CD4-positive, alpha-beta T cell treated with Interleukin-10 for 1 hour (primary cell): ENCODE measurements at regions not wholly inside any gene's neighbourhood (a gene's known extent, or its start where the extent isn't known, plus 50 kb on each side); places are given as distances from the start of the nearest gene placed in this dataset.

Experiments used
- DNase-seq: peaks from one replicate; pipeline ENCODE4 v3.0.0-alpha.2; 2020

DNA sequence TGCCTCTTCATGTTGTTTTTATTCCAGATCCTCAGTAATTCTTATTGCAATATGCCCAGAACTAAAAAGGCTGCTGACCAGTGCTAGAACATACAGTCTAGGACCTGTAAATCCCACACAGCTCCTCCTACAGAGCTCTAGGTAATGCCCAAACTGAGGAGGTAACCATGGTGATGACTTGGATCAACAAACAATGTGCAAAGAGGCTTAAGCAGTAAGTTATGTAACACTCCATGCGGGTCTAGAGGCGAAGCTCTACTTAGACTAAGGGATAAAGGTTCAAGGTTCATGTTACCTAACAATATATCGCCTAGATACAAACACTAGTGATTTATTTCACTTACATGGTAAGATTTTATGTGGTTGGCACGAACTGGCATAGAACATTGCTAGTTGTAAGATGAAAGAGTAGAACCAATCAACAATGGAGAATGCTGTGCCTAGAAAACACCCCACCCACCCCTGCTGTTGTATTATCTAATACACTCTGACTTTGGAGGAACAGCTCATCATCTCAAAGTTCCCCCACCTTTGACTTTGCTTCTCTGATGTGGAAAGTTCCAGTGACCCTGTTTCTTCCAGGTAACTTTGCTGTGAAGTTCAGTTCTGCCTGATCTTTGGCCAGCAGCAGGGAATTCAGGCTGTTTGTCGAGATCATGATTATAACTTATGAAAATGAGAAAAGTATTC is 242.4 kb downstream of the ALDH8A1 start:
- DNase-seq: no peak

DNA sequence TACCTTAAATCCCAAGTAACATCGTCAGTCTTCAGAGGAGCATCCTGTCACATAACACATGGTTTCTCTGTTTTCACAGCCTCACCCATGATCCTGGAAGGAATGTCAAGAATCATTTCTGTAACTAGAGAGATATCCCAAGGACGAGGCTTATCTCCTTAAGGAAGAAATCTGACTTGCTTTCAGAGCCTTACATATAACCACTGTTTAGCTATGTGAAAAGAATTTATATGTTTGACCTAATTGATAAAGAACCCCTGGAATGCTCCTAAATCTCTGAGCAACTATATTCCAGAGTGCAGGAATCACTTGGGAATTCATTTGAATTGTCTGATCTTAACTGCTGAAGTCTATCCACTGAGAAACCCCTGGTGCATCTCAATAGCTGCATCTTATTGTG is 243.1 kb downstream of the ALDH8A1 start:
- no peak for DNase-seq

DNA sequence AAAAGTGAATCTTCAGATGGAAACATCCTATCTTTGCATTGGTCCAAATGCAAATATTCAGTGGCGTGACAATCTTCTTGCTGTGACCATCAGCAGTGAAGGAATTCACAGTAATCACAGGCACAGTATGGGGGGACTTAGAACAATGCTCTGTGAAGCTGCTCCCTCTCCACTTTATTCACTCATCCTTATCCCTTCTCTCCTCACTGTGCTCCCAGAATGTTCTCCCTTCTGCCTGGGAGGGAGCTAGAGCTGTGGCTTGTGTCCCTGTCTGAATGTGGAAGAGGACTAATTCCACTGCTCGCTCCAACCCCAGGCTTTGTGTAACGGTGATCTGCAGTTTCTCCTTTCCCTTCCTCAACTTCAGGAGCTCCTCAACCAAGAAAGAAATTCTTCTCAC is 243.7 kb downstream of the ALDH8A1 start:
- no peak for DNase-seq

DNA sequence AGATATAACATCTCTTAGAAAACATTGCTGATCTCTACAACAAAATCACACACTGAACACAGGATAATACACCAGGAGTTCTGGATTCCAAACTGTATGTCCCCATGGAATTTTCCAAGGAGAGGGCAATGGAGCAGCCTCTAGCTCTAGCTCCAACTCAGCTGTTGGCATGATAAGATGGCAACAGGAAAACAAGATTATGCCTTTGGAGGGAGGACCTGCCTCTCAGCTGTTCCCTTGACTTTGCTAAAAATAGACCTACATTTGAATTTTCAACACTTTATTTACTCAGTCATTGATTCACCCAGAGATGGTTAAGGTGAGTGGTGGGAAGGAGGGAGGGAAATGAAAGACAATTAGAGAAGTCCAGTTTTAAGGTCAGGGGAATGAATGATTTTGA is 246.7 kb downstream of the ALDH8A1 start:
- no peak for DNase-seq

DNA sequence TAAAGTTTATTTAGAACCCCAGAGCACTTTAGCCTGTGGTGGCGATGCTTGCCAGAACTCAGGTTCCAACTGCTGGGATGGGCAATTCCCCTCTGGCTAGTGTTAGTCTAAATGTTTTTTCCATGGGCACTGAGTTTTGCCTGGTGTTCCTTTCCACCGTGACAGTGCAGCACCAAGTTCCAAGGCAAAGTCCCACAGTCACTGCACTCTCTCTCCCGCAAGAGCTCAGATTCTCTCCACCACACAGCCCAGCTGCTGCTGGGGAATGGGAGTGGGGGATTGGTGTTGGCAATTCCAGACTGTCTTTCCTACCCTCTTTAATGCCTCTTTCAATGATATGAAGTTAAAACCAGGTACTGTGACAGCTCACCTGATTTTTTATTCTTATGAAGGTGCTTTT is 247.6 kb downstream of the ALDH8A1 start:
- DNase-seq: no peak

DNA sequence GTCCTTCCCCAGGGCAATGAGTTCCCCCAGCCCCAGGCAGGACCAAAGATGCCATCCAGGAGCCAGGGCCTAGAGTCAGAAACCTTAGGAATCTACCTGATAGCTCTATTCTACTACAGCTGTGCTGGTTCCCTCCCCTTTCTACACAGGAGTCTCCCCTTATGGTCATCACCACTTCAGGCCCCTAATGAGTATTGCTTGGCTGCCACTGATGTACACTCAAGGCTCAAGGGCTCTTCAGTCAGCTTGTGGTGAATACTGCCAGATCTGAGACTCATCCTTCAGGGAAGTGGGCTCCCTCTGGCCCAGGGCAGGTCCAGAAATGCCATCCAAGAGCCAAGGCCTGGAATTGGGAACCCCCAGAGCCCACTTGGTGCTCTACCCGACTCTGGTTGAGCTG is 248.6 kb downstream of the ALDH8A1 start:
- DNase-seq: no peak

DNA sequence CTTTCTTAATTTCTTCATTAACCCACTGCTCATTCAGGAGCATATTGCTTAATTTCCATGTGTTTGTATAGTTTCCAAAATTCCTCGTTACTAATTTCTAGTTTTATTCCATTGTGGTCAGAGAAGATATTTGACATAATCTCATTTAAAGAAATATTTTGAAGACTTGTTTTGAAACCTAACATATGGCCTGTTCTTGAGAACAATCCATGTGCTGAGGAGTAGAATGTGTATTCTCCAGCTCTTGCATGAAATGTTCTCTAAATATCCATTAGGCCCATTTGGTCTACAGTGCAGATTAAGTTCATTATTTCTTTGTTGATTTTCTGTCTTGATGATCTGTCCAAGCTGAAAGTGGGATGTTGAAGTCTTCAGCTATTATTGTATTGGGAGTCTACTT is 251.7 kb downstream of the ALDH8A1 start:
- DNase-seq: no peak

DNA sequence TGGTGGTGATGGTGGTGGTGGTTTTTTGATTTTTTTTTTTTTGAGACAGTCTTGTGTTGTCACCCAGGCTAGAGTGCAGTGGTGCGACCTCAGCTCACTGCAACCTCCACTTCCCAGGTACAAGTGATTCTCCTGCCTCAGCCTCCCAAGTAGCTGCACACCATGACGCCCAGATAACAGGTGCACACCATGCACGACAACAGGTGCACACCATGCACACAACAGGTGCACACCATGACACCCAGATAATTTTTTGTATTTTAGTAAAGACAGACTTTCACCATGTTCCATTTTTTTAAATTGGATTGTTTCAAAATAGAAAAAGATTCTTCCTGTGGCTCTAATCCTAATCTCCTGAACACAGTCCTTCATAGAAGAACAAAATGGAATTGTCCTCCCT is 257.9 kb downstream of the ALDH8A1 start:
- no peak for DNase-seq

DNA sequence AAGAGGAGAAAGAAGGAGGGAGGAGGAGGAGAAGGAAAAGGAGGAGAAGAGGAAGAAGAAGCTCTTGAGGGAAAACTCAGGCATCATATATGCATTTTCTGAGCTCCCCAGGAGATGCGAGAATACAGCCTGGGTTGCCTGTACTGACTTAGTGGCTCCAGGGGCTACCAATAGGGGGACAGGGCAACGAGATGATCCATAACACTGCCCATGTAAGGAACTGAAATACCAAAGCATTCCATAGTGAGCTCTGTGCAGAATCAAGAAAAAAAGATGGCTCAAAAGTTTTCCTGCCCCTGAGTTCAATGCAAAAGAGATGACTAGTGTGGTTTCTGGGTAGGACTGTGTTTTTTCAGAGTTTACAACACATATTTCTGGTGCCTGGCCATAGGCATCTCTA is 258.7 kb downstream of the ALDH8A1 start:
- DNase-seq: no peak

DNA sequence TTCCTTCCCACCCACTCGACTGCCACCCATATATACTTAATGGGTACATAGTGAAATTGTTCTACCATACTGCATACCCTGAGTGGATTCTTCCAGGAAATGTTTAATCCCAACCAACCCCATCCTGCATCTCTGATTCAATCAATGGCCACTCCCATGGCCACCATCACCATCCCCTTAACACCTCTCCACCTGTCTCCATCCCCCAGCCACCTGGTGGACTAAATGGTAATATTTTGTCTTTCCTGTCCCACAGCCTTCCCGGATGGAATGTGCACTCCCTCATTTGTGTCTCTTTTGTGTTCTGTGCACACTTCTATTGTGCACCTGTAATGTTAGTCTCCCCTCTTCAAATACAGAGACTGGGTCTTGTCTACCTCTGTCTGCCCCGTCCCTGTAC is 259.9 kb downstream of the ALDH8A1 start:
- DNase-seq: no peak

DNA sequence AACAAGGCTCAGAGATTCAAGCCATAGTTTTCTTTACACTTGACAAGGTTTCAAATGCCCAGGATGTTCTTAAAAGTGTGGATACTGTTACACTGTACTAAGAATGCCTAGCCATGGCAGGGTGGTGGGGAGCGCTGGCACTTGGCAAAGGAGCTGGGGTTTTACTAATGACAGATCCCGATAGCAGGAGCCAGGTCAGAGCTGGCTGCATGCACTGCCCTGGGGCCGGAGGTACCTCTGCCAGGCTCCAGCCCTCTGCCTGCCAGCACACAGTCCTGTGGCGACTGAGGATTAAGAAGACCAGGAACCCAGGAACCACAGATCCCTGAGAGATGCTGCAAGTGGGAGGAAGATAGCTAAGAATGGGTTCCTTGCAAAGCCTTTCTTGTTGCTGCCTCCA is 260.3 kb downstream of the ALDH8A1 start:
- DNase-seq: no peak

DNA sequence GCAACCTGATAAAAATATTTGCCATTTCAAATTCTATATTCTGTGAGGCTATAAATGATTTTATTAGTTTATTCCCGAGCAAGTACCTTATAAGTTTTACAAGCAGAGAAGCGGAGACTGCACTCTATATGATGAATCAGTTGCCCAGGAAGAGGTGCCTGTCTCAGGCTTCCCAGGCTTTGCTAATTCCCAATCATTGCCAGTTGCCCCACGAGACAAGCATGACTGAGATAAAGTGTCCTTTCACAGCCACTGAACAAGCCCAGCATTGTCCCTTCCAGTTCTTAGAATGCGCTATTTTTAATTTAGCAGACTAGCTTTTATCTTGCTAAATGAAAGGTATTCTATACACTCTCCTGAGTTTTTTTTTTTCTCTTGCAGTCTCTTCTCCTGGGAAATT is 260.7 kb downstream of the ALDH8A1 start:
- no peak for DNase-seq

DNA sequence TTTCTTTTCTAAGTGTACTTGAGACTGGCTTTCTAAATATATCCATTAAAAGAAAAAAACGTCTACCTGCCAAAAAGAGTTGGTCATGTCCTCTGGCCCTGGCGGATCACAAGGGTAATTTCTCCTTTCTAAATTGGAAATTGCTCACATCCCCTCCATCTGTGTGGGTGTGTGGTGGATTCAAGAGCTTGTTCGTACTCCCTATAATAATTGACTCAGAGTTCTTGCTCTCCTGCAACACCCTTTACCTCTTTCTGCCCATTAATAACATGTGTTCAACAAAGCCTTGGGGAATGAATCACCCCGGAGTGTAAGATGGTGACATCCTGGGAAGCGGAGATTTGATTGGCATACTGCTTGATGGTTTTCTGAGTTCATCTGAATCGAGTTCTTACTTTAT is 263.8 kb downstream of the ALDH8A1 start:
- DNase-seq: no peak

DNA sequence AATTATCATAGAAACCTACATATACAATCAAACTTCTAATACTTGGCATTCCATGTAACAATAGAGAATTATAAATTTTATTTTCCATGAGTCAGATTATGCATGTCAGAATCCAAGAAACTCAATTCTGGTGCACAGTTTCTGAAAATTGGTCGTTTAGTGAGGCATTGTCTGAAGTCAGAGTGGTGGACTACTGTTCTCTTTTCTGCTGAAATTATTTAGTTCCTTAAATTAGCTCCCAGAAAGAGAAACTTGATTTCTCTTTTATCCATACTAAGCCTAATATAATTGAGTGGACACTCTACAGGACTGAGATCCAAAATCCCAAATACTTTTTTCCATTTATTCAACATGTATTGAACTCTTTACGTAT is 265.5 kb downstream of the ALDH8A1 start:
- no peak for DNase-seq

DNA sequence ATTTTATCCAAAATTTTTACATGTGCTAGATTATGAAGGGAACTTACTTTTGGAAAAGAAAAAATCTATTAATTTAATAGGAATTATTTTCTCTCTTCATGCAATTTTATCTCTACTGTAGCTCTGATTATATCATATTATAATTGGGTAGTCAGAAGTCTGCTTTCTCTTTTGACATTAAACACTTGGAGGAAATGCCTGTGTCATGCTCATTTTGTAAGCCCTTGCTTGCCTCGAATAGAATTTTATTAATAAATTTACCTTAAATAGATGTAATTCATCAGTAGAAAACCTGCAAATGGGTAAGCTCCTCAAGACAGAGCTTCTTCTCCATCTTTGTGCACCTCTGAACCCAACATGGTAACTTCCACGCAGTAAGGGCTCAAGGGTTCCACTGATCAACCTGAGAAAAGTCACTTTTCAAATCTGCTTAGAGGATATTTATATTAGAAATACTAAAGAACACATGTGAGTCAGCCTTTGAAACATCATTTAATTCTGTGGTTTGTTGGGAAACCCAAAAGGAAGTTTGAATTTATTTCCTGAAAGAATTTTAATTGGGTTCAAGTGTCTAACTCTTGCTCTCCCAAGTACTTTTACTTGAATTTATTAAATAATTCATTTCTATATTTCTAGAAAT is 266.0 kb downstream of the ALDH8A1 start:
- DNase-seq: no peak

DNA sequence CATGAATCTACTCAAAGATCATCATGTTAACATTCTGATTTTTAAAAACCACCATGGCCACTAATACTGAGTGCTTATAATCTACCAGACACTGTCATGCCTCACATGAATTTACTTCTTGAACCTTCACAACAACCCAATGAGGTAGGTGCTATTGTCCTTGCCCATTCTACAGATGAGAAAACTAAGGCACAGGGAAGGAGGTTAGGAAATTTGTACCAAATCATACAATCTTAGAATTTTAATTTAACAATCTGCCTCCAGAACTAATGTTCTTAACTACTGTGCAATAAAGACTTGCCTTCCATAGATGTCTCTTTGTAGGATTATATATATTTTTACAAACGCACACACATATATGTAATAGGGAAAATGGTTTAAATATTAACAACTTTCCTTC is 269.5 kb downstream of the ALDH8A1 start:
- no peak for DNase-seq

DNA sequence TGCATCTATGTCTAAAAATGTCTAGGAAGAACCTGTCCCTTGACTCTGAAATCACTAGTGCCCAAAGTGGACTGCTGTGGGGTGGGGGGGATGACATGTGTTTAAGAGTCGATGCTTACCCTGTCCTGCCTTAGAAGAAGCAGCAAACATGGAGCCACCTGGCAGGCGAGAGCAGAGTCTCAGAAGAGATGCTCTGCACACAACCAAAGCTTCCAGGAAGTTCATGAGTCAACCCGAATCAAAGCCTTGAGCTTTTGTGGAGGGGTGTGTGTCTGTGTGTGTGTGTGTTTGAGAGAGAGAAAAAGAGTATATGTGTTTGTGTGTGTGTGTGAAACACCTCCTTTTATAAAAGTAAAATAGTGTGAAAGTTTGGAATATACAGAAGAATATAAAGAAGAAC is 269.9 kb downstream of the ALDH8A1 start:
- no peak for DNase-seq

DNA sequence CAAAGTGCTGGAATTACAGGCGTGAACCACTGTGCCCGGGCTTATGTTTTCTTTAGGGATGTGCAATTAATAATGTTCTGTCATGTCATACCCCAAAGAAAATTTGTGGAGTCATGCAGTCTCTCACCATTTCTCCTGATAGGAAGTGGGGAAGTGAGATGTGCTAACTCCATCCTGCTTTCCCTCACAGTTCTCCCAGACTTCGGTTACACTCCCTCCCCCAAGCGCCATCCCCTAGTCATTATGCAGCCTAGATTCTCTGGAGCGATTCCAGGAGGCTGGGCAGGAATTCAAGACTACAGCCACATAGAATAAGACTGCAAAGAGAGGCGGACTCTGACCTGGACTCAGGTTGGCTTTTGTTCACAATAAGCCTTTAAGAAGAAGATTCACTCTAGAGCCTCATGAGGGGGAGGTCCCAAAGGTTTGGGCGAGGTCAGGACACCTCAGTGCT is 271.4 kb downstream of the ALDH8A1 start:
- DNase-seq: no peak

DNA sequence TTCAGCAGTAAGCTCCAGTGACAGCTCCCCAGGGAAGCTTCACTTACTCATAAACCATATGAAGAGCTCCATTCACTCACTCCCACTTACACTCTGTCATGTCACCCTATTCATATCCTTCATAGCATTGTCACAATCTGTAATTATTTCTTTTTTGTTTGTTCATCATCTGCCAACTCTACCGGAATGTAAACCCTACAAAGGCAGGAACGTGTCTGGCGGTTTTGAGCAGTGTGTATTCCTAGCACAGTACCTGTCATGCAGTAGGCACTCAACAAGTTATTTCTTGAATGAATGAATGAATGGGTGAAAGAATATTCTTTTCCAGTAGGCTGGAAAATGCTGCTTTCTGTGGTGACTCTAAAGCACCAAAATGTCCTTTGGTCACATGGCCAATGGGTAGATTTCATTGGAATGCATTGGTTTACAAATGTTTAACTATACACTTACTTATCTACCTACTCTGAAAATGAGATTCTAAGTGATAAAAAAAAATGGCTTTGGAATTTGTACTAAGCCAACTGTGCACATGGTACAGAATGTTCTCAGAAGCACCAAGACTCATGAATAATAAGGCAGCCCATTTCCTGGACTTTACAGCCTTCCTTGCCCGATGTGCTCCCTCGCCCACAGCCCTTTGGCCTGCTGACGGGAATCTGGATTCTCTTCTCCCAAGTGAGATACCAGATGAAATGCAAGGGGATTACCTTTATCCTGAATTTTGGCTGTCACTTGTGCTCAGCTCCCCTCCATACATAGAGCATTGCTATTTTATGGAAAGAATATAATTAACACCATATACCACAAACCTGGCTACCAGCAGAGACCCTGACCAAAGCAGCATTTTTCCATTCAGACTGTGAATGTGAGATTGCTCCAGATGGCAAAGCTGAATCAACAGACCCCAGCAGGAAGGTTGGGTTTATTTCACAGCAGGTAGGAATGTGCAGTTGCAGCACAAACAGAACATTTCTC is 273.3 kb downstream of the ALDH8A1 start:
- DNase-seq: no peak

DNA sequence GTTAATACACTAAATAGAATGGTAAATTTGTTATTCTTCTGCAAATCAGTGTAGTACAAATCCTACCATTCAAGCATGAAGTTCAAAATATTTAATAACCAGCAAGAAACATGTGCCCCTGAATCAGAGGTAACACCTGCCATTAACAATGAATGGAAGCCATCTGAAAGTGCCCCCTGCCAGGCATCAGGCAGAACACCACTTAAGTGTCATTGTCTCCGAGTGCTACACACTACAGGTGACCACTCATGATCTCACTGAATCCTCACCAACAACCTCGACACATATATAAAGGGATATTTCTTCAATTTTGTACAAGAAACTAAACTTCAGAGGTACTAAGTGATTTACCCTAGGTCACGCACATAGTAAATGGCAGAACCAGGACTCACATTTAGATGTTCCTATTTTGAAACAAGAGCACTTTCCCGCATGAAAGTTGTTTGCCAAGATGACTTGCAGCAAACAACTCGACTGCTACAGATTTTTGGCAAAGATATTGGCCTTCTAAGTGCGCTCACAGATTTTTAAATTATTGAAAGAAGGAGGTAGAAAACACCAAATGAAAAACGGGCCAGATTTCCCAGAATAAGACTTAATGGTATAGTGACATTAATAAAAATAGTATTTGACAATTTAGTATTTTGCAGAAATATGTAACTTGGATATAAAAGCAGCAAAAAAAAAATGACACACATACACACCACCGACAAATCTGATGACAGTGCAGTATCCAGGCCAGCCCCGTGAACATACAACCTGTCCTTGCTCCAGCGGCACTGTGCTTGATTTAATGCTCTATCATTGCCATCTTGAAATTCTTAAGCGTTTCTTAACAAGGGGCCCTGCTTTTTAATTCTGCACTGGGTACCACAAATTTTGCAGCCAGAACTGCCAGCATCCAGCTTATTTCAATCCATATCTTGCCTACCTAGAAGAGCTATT is 274.5 kb downstream of the ALDH8A1 start:
- DNase-seq: no peak

DNA sequence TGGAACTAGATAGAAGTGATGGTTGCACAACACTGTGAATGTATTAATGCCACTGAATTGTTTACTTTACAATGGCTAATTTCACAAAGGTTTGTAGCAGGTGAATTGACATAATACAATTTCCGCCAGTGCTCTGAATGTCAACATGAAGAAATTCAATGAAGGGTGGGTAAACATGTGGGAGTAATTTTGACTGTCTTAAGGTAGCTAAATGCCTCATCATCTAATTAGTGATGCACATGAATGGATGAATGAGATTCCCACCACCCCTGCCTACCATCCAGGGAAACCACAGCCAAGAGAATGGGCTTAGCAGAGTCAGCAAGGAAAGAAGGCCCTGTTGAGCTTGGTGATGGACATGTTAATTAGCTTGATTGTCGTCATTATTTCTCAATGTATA is 275.3 kb downstream of the ALDH8A1 start:
- no peak for DNase-seq

DNA sequence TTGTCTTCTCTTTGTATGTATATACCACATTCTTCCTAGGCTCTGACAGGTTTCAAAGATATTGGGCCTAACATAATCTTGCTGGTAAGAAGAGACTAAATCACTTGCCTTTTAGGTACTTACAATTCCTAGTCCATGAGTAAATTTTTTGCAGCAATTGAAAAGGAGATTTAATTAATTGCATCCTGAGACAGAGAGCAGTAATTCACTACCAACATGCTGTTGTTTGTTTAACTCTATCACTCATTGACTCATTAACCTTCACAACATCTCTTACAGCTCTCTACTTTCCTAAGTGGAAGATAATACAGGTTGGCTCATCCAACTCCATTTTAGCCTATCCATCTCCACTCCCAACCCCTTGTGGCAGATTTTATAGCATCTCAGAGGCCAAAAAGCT is 280.4 kb downstream of the ALDH8A1 start:
- no peak for DNase-seq

DNA sequence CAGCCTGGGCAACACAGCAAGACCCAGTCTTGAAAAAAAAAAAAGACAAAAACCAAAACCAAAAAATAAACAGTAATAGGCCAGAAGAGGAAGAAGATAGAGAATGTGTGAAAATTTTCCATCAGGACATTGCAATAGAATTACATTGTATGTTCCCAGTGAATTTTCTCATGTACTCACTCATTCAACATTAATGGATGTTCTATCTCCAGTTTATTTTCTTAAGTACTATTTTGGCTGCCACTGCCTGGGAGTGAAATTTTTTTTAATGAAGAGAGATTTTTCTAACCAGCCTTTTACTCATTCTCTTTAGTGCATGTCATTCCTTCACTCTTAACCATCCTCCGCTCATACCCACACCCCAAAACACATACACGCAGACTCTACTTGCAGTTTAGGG is 282.8 kb downstream of the ALDH8A1 start:
- no peak for DNase-seq
